Stimulated activated naive CD8-positive, alpha-beta T cell treated with anti-CD3 and anti-CD28 coated beads, Interleukin-15, amount 100 ng/mL, for 72 hours (primary cell): ENCODE measurements at regions not wholly inside any gene's neighbourhood (a gene's known extent, or its start where the extent isn't known, plus 50 kb on each side); places are given as distances from the start of the nearest gene placed in this dataset.

Experiments
- ATAC-seq: fragments of 150-1000 bp; cut with Tn5 transposase; 2 replicates; pipeline ENCODE4 v1.10.0; 2021; ENCODE audit warnings: mild to moderate bottlenecking, moderate library complexity
- DNase-seq, 2 donors: peaks; one replicate each; pipeline ENCODE4 v3.0.0; 2021 to 2022
- H3K27ac Mint-ChIP-seq, 2 donors: one replicate each; pipeline ENCODE4 v1.8.0; 2022; ENCODE audit warnings: mild to moderate bottlenecking in 2 of 2, mixed read lengths in 2 of 2, moderate library complexity in 2 of 2
- H3K27me3 Mint-ChIP-seq: one replicate; pipeline ENCODE4 v1.8.0; 2022; ENCODE audit warnings: mixed read lengths
- H3K4me1 Mint-ChIP-seq: one replicate; pipeline ENCODE4 v1.8.0; 2022; ENCODE audit warnings: mild to moderate bottlenecking, mixed read lengths
- H3K4me3 Mint-ChIP-seq, 2 donors: one replicate each; pipeline ENCODE4 v1.8.0; 2022; ENCODE audit warnings: mild to moderate bottlenecking in 2 of 2, mixed read lengths in 2 of 2, moderate library complexity in 1 of 2
- H3K9me3 Mint-ChIP-seq, 2 donors: one replicate each; pipeline ENCODE4 v1.8.0; 2022; ENCODE audit warnings: mixed read lengths in 2 of 2

DNA sequence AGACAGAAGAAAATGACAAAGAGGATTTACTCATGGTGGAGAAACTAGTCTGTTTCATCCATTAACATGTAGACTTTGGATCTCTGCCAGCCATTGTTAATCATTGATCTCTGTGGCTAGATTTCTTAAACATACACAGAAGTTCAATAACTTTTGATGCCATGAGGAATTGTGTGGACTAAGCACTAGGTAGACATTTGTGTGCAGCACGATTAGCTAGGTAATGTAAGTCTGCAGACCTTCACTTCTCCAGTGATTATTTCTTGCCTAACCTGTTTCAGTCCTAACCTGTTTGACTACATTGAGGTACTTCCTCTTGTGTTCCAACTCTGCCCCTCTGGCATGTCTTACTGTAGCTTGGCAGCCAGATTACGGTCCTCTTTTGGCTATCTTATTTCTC lies 928.5 kb upstream of the ROBO1 start:
- Mint-ChIP-seq H3K4me1 (no peaks in the 10 kb centered on the region), H3K9me3 (peaks cover 0 to 6% of the 10 kb centered on the region in 2 donors), H3K27me3 (no peaks in the 10 kb centered on the region), H3K4me3 (no peak overlapping the region), H3K27ac (no peak overlapping the region)
- DNase-seq: no peak
- ATAC-seq: no peak

DNA sequence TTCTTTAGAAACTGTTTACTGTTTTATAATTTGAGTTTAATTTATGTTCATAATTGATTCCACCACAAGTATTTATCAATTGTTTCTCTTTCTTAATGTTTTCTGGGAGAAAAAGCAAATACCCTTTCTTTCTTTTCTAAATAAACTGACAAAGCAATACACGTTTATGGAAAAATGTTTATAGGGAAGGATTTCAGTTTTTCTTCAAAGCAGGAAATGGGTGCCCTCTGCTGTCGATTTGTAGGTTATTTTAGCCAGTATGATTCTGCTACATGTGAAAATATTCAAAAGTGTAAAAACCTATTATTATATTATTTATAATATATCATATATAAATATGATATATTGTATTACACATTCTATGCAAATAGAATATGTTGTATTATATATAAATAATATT lies 921.0 kb upstream of the ROBO1 start:
- DNase-seq: no peak
- Mint-ChIP-seq H3K4me3 (no peak overlapping the region), H3K27me3 (no peaks in the 10 kb centered on the region), H3K4me1 (no peaks in the 10 kb centered on the region), H3K27ac (no peak overlapping the region), H3K9me3 (peaks cover 0 to 6% of the 10 kb centered on the region in 2 donors)
- no peak for ATAC-seq

DNA sequence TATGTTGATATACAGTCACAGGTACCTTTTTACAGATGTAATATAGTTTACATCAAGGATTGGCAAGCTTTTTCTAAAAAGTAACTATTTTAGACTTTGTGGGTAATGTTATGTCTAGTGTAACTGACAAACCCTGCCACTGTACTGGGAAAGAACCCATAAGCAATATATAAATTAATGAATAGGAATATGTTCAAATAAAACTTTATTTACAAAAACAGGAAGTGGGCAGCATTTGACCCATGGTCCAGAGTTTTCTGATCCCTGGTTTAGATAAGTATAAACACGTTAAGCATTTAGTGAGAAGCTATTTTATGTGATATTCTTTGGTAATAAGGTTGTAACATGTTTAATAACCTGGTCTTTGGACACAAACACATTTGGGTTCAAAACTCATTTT lies 915.2 kb upstream of the ROBO1 start:
- Mint-ChIP-seq H3K9me3 (peaks cover 0 to 6% of the 10 kb centered on the region in 2 donors), H3K4me3 (no peak overlapping the region), H3K4me1 (no peaks in the 10 kb centered on the region), H3K27me3 (no peaks in the 10 kb centered on the region), H3K27ac (no peak overlapping the region)
- ATAC-seq (no peak), DNase-seq (no peak)

DNA sequence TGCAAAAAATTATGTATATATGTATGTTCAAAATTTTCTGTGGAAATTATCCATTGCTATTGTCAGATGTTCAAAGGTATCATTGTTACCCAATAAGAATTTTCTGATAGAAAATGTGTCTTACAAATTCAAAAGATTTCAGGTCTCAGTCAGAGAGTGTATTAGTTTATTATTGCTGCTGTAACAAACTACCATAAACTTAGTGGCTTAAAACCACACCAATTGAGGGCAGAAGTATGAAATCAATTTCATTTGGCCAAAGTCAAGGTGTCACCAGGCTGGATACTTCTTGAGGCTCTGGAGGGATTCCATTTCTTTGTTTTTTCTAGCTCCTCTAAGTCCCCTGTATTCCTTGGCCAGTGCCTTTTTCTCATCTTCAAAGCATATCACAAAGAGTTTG lies 914.4 kb upstream of the ROBO1 start:
- ATAC-seq: no peak

DNA sequence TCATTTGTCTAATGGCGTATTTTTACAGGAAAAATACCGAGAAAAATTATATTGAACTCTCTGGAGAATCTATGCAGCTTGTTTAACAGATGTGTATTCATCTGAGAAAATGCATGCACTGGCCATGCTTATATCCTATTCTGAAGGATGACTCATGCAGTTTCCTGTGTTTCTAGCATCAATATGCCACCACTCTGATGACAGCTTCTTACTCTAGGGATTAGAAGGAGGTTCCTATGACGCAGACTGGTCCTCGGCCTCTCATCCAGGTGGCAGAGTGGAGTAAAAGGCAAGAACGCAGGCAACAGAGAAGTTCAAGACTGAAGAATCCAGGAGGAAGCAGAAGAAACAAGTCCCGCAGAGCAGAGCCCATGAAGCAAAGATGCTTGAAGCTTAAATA lies 910.0 kb upstream of the ROBO1 start:
- no peaks in the 10 kb centered on the region for H3K27me3 Mint-ChIP-seq
- DNase-seq (no peak), ATAC-seq (no peak)
- peaks cover 0 to 6% of the 10 kb centered on the region in 2 donors for H3K9me3 Mint-ChIP-seq
- H3K27ac Mint-ChIP-seq: no peak overlapping the region
- H3K4me3 Mint-ChIP-seq: no peak overlapping the region
- H3K4me1 Mint-ChIP-seq: no peaks in the 10 kb centered on the region

More for the DNA sequence above, 914.4 kb upstream of the ROBO1 start:
- Mint-ChIP-seq H3K4me1 (no peaks in the 10 kb centered on the region), H3K9me3 (peaks cover 0 to 6% of the 10 kb centered on the region in 2 donors), H3K27ac (no peak overlapping the region), H3K4me3 (no peak overlapping the region), H3K27me3 (no peaks in the 10 kb centered on the region)
- DNase-seq: no peak

DNA sequence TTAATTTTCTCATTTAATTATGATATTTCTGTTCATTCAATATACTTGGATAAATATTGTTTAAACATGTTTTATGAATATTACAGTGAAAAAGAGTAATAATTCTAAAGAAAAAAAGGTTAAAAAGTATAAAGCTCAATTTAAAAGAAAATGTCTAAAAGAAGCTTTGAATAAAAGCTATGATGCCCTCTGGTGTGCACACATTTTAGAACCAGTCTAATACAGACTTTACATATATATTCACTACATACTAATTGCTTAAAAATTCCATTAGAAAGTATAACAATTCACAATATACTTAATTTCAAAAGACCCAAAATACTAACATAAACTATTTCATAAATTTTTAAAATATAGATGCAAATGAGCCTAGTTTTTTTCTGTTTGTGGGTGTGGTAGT lies 909.1 kb upstream of the ROBO1 start:
- no peak for DNase-seq
- Mint-ChIP-seq H3K27me3 (no peaks in the 10 kb centered on the region), H3K27ac (no peak overlapping the region), H3K4me3 (no peak overlapping the region), H3K4me1 (no peaks in the 10 kb centered on the region), H3K9me3 (no peaks in the 10 kb centered on the region)
- ATAC-seq: no peak

DNA sequence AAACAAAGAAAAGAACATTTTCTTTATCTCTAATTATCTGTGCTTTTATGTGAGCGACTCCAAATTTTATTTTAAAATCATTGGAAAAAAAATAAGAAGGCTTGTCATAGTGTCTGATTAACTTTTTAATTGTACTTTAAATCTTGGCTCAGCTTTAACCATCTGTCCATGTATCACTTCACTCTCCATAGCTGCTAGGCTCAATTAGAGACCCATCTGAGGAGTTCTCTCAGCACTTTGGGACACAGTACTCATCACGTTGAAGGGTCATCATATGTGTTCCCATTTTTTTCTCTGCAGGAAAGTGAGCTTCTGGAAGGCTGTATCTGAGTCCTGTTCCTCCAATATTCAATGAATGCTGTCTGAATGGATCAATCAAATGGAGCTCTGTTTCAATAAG lies 908.5 kb upstream of the ROBO1 start:
- ATAC-seq (no peak), DNase-seq (no peak)
- no peak overlapping the region for H3K4me3 Mint-ChIP-seq
- no peaks in the 10 kb centered on the region for H3K9me3 Mint-ChIP-seq
- no peaks in the 10 kb centered on the region for H3K27me3 Mint-ChIP-seq
- no peaks in the 10 kb centered on the region for H3K4me1 Mint-ChIP-seq
- H3K27ac Mint-ChIP-seq: no peak overlapping the region

DNA sequence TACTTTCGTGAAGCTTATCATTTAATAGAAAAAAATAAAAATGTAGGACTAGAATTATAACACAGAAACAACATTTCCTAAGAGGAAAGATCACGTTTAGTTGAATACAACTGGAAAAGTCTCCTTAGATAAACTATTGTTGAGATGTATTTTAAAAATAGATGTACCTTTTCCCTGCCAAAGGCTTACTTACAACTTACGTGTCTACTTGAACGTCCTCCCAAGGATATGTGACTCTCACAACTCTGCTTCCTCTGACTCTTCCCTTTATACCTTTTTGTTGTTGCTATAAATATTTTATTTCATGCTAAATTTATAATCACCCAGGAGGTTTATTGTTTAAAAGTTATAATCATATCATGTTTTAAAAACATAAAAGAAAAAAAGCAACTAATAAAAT lies 908.0 kb upstream of the ROBO1 start:
- Mint-ChIP-seq H3K27ac (no peak overlapping the region), H3K27me3 (no peaks in the 10 kb centered on the region), H3K4me1 (no peaks in the 10 kb centered on the region), H3K9me3 (no peaks in the 10 kb centered on the region), H3K4me3 (no peak overlapping the region)
- DNase-seq: no peak
- ATAC-seq: no peak

DNA sequence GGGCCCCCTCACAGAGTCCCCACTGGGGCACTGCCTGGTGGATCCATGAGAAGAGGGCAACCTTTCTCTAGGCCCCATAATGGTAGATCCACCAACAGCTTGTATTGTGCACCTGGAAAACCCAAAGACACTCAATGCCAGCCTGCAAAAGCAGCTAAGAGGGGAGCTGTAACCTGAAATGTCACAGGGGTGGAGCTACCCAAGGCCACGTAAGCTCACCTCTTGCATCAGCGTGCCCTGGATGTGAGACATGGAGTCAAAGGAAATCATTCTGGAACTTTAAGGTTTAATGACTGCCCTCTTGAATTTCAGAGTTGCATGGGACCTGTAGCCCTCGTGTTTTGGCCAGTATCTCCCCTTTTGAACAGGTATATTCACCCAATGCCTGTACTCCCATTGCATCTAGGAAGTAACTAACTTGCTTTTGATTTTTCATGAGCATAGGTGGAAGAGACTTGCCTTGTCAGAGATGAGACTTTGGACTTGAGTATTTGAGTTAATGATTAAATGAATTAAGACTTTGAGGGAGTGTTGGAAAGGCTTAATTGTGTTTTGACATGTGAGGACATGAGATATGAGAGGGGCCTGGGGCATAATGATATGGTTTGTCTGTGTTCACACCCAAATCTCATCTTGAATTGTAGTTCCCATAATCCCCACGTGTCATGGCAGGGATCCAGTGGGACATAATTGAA lies 900.9 kb upstream of the ROBO1 start:
- no peak for ATAC-seq
- H3K4me3 Mint-ChIP-seq: no peak overlapping the region
- H3K27me3 Mint-ChIP-seq: no peaks in the 10 kb centered on the region
- DNase-seq: no peak
- H3K4me1 Mint-ChIP-seq: no peaks in the 10 kb centered on the region
- no peak overlapping the region for H3K27ac Mint-ChIP-seq
- peaks cover 6 to 19% of the 10 kb centered on the region in 2 donors for H3K9me3 Mint-ChIP-seq

DNA sequence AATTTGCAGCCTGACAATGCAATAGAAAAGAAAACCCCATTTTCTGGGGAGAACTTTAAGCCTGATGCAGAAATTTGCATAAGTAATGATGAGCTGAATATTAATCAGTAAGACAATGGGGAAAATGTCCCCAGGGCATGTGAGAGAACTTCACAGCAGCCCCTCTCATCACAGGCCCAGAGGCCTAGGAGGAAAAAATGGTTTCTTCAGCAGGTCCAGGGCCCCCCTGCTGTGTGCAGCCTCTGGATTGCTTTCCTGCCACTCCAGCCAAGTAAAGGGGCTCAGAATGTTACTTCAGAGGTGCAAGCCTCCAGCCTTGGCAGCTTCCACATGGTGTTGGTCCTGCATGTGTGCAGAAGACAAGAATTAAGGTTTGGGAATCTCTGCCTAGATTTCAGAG lies 900.3 kb upstream of the ROBO1 start:
- no peak overlapping the region for H3K27ac Mint-ChIP-seq
- H3K4me1 Mint-ChIP-seq: no peaks in the 10 kb centered on the region
- DNase-seq (no peak), ATAC-seq (no peak)
- H3K4me3 Mint-ChIP-seq: no peak overlapping the region
- no peaks in the 10 kb centered on the region for H3K27me3 Mint-ChIP-seq
- H3K9me3 Mint-ChIP-seq: peaks cover 6 to 19% of the 10 kb centered on the region in 2 donors

DNA sequence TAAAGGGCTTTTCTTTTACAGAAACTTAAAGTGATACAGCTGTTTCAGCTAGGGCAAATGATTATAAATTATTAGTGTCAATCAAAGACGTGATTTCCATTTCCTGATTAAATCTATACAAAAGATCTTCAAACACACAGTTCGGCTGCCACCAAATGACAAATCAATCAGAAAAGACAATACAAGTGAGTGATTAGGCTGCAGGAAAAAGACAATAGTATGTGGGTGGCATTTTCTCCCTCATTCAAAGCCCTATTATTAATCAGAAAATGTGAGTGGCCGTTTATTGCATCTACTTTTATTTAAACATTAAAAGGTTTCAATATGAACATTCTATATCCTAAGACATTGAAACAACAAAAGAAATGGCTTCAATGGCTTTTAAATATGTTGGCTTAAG lies 895.6 kb upstream of the ROBO1 start:
- no peak for ATAC-seq
- H3K27me3 Mint-ChIP-seq: no peaks in the 10 kb centered on the region
- H3K4me1 Mint-ChIP-seq: no peaks in the 10 kb centered on the region
- DNase-seq: no peak
- no peak overlapping the region for H3K4me3 Mint-ChIP-seq
- peaks cover 6 to 19% of the 10 kb centered on the region in 2 donors for H3K9me3 Mint-ChIP-seq
- H3K27ac Mint-ChIP-seq: no peak overlapping the region

DNA sequence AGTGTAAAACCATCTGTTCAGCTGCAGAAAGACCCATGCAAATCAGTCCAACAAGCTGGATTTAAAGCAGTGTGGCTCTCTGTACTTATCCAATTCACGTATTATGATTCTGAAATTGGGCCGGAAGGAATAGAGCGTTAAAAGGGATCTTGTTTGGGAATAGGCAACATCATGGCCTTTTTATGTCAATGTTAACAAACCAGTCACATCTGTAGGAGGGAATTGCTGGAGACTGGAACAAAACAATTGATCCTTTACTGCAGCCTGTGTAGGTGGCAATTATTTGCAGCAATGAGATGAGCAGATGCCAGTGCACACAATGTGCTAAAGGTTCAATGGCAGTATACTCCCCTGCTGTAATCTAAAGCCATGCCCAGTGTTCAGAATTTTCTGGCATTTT lies 887.4 kb upstream of the ROBO1 start:
- H3K4me3 Mint-ChIP-seq: no peak overlapping the region
- H3K9me3 Mint-ChIP-seq: peaks cover 12 to 47% of the 10 kb centered on the region in 2 donors
- ATAC-seq: no peak
- no peaks in the 10 kb centered on the region for H3K4me1 Mint-ChIP-seq
- no peak overlapping the region for H3K27ac Mint-ChIP-seq
- H3K27me3 Mint-ChIP-seq: no peaks in the 10 kb centered on the region
- DNase-seq: no peak

DNA sequence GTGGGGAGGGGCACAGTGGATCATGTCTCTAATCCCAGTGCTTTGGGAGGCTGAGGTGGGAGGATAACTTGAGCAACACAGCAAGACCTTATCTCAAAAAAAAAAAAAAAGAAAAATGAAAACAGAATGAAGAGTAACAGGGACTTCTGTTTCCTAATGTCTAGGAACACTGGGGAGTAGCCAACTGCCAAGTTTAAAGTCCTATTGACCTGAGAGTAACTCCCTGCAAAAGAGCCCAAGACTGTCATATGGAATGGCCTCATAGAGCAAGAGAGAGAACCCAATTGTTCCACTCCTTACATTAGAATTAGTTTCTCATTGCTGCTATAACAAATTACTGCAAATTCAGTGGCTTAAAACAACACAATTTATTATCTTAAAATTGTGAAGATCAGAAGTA lies 881.4 kb upstream of the ROBO1 start:
- Mint-ChIP-seq H3K4me1 (no peaks in the 10 kb centered on the region), H3K4me3 (no peak overlapping the region), H3K9me3 (peaks cover 8 to 35% of the 10 kb centered on the region in 2 donors), H3K27ac (no peak overlapping the region), H3K27me3 (no peaks in the 10 kb centered on the region)
- ATAC-seq: no peak
- DNase-seq: no peak

DNA sequence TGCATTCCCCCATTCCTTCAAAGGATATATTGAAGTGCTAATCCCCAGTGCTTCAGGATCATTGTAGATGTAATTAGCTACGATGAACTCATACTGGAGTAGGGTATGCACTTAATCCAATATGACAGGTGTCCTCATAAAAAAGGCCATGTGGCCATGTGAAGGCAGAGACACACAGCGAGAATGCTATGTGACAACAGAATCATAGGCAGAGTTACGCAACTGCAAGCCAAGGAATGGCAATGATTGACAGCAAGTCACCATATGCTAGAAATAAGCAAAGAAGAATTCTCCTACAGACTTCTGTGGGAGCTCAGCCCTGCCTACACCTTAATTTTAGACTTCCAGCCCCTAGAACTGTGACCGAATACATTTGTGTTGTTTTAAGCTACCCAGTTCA lies 875.6 kb upstream of the ROBO1 start:
- Mint-ChIP-seq H3K27ac (no peak overlapping the region), H3K9me3 (peaks cover 10 to 24% of the 10 kb centered on the region in 2 donors), H3K4me1 (no peaks in the 10 kb centered on the region), H3K4me3 (no peak overlapping the region), H3K27me3 (no peaks in the 10 kb centered on the region)
- no peak for DNase-seq
- ATAC-seq: no peak

DNA sequence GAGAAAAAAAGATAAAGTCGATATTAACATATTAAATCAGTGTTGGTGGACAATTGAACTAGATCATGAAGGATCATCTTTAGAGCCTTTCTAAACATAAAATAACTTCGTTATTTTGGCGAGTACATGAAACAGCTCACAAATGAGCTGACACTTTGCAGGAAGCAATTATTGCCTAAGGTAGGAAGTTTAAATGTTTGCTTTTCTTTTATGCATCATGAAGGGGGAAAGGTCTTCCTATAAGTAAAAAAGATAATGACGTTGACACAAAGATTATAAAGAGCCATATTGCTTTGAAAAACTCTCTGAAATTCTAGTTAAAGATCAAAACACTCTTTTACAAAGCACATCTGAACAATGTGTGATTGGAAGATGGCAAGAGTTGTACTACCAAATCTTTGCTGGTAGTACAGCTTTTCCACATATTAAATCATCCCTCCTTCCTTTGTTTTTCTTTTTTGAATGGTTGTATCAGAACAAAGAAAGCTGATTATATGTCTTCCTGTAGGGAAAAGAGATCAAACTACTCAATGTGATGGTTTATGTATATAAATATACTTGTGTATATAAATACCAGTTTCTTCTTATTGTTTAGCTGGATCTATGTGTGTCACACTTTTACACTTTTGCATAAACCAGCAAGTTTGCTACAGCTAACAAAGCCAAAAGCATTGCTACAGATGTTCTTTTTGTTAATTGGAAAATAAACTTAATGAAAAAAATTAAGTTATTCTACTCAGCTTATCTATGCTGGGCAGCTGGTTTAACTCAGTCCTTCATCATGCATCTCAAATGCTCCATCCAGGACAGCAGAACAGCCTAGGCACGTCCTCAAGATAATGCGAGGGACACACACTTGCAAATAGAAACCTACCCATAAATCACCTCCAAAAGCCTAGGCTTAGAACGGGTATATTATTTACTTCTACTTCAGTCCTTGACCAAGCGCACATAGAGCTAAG lies 850.8 kb upstream of the ROBO1 start:
- peaks cover 0 to 5% of the 10 kb centered on the region in 2 donors for H3K9me3 Mint-ChIP-seq
- no peaks in the 10 kb centered on the region for H3K27me3 Mint-ChIP-seq
- H3K4me3 Mint-ChIP-seq: no peak overlapping the region
- ATAC-seq: no peak
- DNase-seq: no peak
- no peaks in the 10 kb centered on the region for H3K4me1 Mint-ChIP-seq
- H3K27ac Mint-ChIP-seq: no peak overlapping the region

DNA sequence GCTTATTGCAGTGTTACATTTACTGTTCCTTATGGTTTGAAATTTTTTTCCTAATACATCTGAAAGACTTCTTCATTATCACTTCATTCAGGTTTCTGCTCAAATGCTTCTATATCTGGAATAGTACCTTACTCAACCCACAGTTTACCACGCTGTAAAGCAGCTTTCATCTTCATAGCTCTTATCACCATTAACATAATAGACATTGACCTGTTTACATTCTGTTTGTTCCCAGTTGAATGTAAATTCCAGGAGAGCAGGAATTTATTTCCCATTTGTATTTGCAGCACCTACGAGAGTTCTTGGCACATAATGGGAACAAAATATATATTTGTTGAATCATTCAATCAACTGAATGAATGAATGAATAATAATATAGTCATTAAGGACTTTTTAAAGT lies 844.6 kb upstream of the ROBO1 start:
- H3K4me3 Mint-ChIP-seq: no peak overlapping the region
- DNase-seq: no peak
- no peak for ATAC-seq
- H3K27ac Mint-ChIP-seq: no peak overlapping the region
- H3K27me3 Mint-ChIP-seq: no peaks in the 10 kb centered on the region
- no peaks in the 10 kb centered on the region for H3K9me3 Mint-ChIP-seq
- no peaks in the 10 kb centered on the region for H3K4me1 Mint-ChIP-seq
